Activated CD4-positive, alpha-beta T cell treated with anti-CD3 and anti-CD28 coated beads, Interleukin-2, amount 50 U/mL, for 16 hours (primary cell): ENCODE measurements at regions not wholly inside any gene's neighbourhood (a gene's known extent, or its start where the extent isn't known, plus 50 kb on each side); places are given as distances from the start of the nearest gene placed in this dataset.
"Not testable (repeated sequence)": the region's sequence is repeated elsewhere in the genome, so short reads cannot be mapped to it uniquely, and the experiment has no call there.

Experiments used
- DNase-seq: peaks from one replicate; pipeline ENCODE4 v3.0.0-alpha.2; 2020

DNA sequence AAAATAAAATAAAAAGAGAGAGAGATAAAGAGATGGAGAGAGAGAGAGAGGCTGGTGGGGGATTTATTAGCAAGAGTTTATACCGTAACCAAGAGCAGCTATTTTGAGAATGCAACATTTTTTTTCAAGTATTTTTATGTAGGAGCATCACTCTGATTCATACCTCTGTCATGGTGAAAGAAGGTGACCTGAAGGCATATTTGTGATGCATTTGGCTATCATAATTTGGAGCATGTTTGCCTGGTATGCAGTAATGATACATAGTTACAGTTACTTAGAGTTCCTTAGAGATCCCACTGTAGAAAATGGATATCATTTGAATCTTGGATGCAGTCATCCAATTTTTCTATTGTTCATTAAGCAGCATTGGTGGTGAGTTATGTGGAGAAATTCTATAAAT is 1472.4 kb downstream of the SI start:
- no peak for DNase-seq

DNA sequence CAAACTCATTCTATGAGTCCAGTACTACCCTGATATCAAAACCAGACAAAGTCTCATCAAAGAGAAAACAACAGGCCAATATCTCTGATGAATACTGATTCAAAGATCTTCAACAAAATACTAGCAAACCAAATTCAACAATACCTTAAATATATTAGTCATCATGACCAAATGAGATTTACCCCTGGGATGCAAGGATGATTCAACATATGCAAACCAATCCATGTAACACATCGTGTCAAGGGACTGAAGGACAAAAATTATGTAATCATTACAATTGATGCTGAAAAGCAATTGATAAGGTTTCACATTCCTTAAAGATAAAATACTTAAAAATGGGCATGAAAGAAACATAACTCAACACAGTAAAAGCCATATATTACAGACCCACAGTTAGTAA is 1476.9 kb downstream of the SI start:
- no peak for DNase-seq

DNA sequence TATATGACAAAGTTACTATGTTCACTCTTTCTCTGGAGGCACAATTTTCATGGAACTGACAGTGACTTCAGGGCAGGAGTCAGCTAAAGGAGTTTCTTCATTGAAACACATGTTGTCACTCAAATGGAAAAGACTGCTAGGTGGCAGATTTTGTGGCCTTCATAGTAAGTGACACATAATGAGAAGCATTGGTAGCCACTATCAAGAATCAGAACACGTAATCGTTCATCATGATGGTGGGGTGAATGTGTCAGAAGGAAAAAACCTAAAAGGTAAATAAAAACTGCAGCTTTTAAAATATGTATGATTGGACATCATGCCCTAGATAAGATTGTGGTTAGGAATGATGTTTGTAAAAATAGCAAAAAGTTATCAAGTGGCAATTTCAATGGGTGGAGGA is 1491.0 kb downstream of the SI start:
- no peak for DNase-seq

DNA sequence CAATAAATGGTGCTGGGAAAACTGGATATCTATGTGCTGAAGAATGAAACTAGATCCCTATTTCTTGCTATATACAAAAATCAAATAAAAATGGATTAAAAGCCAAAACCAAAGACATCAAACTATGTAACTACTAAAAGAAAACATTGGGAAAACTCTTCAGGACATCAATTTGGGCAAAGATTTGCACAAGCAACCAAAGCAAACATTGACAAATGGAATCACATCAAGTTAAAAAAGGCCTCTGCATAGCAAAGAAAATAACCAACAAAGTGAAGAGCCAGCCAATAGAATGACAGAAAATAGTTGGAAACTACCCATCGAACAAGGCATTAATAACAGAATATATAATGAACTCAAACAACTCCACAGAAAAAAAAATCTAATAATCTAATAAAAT is 1495.3 kb downstream of the SI start:
- no peak for DNase-seq

DNA sequence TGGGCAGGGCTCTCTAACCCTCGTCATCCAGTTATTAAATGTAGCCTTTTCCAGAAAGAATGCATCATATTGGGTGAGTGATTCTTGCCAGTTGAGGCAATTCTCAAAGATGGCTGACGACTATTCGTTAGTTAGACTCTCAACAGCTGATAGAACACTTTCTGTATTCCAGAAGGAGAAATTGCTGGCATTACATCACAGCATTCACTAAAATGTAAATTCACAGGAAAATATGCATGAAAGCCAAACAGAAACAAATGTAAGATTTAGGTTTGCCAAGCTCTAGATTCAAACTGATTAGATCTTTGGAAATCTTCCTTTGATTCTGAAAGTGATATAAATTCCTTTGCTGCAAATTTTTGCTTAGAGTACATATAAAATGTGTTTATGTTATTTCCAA is 1501.0 kb downstream of the SI start:
- no peak for DNase-seq

DNA sequence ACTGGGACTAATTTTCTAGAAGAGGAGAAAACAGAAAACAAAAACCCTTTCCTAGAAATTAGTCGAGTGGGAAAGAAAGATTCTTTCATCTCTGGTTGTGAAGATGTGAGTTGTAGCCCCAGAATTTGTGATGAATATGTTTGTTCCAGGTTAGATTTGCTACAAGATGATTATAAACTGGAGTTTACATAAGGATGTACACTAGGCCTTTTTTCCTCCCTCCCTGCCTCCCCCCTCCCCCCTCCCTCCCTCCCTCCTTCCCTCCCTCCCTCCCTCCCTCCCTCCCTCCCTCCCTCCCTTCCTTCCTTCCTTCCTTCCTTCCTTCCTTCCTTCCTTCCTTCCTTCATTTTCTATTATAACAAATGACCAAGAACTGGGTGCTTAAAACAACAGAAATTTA is 1502.0 kb downstream of the SI start:
- DNase-seq, result no peak

DNA sequence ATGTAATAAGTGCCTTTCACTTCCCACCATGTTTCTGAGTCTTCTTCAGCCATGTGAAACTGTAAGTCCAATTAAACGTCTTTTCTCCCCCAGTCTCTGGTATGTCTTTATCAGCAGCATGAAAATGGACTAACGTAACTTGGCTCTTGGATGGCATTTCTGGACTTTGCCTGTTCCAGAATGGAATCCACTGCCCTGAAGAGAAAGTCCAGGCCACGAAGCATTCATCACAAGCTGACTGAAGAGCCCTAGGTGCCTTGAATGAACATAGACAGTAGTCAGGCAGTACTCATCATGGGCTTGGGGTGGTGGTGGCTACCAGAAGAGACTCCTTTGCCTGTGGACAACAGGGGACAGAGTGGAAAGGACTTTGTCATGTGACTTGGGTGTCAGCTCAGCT is 1505.0 kb downstream of the SI start:
- no peak for DNase-seq

DNA sequence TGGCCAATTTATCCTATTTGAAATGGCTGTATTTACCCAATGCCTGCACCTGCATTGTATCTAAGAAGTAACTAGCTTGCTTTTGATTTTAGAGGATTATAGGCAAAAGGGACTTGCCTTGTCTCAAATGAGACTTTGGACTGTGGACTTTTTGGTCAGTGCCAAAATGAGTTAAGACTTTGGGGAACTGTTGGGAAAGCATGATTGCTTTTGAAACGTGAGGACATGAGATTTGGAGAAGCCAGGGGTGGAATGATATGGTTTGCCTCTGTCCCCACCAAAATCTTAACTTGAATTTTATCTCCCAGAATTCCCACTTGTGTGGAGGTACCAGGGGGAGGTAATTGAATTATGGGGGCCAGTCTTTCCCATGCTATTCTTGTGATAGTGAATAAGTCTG is 1505.4 kb downstream of the SI start:
- no peak for DNase-seq

DNA sequence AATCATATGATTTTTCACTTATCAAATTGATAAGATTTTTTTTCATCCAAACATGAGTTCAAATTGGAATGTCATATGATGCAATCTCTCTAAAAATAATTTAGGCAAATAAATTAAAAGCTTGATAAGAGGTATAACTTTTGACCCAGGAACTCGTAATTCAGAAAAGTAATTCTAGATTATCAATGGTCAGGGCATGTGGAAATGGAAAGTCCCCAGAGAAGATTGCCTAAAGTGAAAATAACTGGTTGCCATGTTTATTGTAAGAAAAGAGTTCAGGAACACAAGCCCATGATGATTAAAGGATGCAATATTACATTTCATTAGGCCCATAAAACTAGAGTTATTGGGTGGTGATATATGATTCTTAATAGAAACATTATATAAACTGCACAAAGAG is 1514.8 kb downstream of the SI start:
- no peak for DNase-seq

DNA sequence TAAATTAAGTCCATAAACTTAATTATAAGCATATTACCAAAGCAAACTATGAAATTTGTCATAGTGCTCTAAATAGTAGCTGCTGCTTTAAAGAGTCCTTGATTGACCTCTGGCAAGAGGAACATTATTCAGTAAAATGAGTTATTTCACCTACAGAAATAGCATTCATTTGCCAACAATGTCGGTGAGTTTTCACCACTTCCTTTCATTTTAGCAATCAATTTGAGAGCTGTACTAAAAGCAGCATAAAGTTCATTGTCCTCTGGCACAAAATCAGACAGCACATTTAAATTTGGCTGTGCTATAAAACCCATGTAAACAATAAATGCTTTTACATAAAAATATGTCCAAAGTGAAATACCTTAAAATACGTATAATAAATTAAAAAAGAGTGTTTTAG is 1515.7 kb downstream of the SI start:
- DNase-seq, result no peak

DNA sequence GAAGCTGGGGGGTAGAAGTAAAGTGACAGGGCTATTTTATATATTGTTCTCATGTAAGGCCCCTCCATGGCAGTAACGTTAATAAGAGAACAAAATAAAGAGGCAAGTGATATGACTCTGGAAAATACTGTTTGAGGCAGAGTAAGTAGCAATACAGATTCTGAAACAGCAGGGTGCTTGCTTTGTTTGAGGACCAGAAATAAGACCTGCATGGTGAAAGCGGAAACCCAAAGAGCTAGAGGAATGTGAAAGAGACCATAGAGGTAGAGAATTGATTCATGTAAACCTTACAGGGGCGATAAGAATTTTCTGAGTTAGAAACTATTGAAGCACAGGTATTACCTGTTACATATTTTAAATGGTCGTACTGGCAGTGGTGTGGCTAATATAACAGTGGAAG is 1517.1 kb downstream of the SI start:
- no peak for DNase-seq

DNA sequence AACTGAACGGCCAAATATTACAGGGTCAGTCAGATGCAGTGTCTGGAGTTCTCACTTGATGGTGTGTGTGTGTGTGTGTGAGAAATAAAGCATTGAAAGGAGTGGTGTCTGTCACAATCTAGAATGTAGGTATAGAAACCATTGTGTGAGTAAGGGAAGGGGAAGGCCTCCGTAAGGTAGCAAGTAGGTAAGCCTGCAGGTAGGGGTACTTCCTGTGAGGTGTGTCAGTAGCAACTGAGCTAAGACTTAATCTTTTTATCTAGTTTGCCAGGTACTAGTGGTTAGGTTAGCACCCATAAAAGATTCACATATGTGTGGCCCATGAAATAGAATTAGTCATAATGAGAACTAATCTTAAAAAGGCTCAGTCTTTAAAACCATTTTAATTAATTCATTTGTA is 1517.8 kb downstream of the SI start:
- DNase-seq, result no peak

DNA sequence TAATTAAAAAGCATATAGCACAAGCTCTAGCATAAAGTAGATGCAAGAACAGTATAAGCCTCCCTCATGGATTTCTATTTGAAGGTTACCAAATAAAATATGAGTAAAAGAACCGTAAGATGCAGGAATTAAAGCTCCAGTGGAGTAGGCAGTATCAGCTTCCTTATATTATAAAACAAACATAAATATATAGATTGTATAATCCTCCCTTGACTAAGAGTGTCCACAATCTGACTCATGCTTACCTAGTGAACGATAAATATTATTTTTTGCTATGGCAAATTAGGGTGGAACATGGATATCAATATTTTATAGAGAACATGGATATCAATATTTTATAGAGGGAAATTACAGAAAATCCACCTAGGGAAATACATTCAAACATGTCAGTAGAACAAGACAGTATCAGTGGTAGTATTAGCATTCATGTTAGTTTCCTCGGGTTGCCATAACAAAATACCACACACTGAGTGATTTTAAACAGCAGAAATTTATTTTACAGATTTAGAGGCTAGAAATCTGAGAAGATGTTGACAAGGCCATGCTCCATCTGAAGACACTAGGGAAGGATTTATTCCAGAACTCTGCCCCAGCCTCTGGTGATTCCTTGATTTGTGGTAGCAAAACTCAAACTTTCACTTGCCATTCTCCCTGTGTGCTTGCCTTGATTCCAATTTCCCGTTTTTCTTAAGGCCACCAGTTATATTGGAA is 1521.3 kb downstream of the SI start:
- no peak for DNase-seq

DNA sequence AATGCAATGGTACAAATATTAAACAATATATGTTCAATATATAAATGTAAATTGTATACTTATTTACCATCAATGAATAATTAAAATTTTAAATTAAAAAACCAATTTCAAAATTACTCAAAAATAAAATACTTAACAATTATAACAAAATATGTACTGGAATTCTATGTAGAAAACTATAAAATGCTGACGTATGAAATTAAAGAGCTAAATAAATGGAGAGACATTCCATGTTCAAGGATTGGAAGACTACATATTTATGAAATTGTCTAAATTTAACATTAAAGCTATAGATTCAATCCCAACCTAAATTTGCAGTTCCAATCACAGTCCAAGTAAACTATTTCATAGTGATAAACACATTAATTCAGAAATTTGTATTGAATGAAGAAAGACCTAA is 1522.4 kb downstream of the SI start:
- no peak for DNase-seq

DNA sequence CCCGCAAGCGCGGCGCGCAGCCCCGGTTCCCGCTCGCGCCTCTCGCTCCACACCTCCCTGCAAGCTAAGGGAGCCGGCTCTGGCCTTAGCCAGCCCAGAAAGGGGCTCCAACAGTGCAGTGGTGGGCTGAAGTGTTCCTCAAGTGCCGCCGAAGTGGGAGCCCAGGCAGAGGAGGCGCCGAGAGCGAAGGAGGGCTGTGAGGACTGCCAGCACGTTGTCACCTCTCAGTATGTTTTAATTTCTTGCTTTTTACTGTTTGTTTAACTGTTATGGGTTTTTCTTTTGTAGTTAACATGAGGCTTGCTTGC is 1525.7 kb downstream of the SI start:
- no peak for DNase-seq

DNA sequence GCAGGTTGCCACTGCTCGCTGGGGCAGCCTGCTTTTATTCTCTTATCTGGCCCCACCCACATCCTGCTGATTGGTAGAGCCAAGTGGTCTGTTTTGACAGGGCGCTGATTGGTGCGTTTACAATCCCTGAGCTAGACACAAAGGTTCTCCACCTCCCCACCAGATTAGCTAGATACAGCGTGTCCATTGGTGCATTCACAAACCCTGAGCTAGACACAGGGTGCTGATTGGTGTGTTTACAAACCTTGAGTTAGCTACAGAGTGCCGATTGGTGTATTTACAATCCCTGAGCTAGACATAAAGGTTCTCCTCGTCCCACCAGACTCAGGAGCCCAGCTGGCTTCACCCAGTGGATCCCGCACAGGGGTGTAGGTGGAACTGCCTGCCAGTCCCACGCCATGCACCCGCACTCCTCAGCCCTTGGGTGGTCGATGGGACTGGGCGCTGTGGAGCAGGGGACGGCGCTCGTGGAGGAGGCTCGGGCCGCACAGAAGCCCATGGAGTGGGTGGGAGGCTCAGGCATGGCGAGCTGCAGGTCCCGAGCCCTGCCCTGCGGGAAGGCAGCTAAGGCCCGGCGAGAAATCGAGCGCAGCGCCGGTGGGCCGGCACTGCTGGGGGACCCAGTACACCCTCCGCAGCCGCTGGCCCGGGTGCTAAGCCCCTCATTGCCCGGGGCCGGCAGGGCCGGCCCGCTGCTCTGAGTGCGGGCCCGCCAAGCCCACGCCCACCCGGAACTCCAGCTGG is 1526.2 kb downstream of the SI start:
- not testable (repeated sequence) for DNase-seq

DNA sequence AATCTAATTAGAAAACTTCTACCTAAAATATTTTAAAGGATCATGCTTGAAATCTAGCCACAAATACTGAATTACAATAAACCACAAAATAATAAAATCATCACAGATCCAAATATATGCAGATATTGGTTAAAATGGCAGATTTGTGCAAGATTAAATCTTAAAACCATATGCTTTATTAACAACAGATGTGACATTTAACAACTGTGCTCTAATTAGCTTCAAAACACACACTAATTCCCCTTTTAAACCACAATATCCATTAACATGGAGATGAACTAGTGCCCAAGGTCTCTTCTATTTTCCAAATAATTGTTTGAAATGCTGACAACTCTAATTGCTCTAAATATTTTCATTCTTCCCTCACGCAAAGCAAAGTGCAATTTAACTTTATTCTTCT is 1530.3 kb downstream of the SI start:
- DNase-seq, result no peak

DNA sequence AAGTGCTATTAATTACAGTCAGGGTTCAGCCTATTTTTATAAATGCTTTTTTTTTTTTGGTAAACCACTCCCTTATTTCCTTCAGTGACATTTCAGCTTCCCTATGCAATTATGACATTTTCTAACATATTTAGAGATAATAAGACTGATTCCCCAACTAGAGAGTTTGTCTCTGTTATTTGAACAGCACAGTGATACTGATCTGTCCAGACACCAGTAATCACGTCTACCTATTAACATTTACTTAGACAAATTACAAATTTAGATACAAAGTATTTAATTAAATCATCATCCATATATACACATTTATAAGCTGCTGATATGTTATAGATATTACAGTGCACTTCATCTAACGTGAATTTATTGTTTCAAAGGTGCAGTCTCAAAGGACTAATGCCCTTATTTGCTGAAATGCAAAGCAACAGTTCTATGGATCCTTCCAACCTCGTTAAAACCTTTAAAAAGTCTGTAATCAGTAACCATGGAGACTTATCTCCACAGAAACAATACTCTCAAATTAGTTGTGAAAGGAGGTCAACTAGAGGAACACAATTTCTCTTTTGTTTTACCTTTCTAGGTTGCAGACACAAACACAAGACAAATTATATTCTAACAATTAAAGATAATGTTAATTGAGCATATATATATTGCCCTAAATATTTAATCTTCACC is 1531.1 kb downstream of the SI start:
- DNase-seq, result no peak

DNA sequence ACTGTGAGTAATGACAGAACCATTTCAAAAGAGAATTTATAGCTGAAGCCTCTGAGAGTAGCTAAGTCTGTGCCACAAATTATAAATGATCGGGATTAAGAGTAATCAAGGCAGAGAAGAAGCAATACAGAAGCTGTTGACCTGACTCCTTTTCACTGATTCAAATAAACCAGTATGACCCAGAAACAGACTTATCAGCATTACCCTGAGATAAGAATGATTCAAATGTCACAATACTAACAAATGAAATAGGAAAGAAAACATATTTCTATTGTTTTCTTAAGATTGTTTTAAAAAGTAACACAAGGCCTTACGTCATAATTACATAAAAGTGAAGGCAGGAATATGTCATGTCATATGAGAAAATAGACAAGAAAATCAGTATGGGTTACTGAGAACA is 1534.6 kb downstream of the SI start:
- DNase-seq, result no peak

DNA sequence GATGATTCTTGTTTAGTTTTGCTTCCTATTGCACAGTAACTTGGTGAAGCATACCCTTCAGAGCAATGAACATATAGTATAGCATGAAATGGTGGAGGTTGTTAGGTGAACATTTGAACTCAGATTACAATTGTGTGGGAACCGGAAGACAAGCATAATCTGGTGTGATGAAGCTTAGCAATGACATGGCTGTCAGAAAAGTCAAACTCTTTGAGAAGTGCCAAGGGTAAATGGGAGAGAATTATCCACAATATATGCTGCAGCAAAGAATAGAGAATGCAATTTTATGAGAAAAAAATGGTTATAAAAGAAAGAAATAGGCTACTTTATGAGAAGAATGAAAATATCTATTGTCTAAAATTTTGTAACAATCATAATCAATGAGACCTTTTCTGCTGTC is 1536.7 kb downstream of the SI start:
- DNase-seq, result no peak

DNA sequence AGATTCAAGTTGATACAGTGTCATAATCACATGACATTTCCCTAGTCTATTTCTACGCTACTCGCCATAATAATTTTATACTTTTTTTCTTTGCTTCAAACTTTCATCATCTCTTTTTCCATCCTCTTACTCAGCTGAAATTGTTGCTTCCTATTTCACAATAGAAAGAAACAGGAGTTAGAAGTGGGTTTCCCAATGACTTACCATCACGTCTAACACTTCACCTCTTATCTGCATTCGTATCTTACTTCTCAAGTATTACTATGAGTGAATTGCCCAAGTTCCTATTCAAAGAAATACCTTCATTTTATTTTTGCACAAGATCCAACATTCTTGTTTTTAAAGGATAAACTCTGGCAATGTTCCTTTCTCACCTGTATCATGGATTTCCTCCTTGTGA is 1539.9 kb downstream of the SI start:
- DNase-seq, result no peak

DNA sequence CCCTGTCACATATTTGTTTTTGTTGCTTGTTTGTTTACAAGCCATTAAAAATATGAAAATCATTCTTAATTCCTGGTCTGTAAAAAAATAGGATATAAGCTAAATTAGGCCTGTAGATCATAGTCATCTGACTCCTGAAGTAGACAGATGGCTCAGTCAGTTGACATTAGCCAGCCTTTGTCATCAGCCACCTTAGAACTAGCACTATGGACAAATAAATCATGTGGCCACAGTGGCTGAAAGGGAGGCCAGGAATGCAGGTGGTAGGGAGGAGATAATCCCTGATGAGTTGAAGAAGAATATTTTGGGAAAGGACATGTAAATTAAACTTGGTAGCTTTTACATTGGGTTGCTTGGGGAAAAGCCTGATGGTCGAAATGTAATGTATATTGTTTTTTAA is 1544.9 kb downstream of the SI start:
- DNase-seq, result no peak

DNA sequence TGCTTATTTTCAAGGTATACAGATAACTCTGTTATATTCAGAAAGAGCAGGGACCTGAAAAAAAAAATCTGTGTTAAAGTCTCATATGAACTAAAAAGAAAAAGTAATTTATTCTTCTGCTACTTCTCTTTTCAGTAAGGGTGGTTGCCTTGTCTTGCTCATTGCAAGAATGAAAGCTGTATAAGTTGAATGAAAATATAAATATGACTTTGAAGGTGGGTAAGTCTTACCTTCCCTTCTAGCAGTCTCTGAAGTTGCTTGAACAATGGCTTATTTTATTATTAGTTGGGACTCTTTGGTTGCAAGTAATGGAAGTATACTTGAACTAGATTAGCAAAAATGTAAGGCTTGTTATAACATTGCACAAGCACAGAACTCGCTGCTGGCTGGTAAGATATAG is 1554.9 kb downstream of the SI start:
- no peak for DNase-seq

DNA sequence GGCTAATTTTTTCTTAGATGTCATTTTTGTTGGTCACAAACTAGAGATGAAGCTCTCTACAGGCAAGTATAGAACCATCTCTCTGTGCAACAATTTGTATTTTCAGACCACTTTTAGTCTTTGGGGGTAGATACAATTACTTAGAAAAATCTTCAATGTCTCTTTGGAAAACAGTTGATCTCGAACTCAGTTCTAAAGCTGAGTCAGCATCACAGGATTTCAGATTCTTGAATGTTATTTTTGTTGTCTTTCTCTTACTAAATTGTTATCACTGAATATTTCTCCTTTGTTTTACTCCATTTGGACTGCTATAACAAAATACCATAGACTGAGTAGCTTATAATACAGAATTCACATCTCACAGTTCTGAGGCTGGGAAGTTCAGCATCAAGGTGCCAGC is 1557.0 kb downstream of the SI start:
- DNase-seq, result no peak

DNA sequence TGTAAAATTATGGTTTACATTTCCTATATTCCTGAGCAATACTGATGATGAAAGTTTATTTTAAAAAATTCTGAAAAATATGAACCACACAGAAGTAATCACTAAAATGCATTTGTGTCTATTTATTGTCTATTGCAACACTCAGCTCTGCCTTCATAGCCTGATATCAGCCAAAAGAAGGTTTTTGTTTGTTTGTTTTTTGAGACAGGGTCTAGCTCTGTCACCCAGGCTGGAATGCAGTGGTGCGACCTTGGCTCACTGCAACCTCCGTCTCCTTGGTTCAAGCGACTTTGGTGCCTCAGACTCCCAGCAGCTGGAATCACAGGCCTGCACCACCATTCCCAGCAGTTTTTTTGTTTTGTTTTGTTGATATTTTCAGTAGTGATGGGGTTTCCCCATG is 1560.2 kb downstream of the SI start:
- no peak for DNase-seq
